ENCODE measurements at regions not wholly inside any gene's neighbourhood (a gene's known extent, or its start where the extent isn't known, plus 50 kb on each side); places are given as distances from the start of the nearest gene placed in this dataset.
"Not testable (repeated sequence)": the region's sequence is repeated elsewhere in the genome, so short reads cannot be mapped to it uniquely, and the experiment has no call there.

- TF ChIP-seq, protein P1, sequence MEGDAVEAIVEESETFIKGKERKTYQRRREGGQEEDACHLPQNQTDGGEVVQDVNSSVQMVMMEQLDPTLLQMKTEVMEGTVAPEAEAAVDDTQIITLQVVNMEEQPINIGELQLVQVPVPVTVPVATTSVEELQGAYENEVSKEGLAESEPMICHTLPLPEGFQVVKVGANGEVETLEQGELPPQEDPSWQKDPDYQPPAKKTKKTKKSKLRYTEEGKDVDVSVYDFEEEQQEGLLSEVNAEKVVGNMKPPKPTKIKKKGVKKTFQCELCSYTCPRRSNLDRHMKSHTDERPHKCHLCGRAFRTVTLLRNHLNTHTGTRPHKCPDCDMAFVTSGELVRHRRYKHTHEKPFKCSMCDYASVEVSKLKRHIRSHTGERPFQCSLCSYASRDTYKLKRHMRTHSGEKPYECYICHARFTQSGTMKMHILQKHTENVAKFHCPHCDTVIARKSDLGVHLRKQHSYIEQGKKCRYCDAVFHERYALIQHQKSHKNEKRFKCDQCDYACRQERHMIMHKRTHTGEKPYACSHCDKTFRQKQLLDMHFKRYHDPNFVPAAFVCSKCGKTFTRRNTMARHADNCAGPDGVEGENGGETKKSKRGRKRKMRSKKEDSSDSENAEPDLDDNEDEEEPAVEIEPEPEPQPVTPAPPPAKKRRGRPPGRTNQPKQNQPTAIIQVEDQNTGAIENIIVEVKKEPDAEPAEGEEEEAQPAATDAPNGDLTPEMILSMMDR (IDR thresholded peaks at IDR 0.05; ENCODE audit: borderline replicate concordance, insufficient read depth, low read depth, low read length), result no peak
Measured at GRCh38 chr6:51105357-51105756, 286.7 kb downstream of the TFAP2B start.

DNA sequence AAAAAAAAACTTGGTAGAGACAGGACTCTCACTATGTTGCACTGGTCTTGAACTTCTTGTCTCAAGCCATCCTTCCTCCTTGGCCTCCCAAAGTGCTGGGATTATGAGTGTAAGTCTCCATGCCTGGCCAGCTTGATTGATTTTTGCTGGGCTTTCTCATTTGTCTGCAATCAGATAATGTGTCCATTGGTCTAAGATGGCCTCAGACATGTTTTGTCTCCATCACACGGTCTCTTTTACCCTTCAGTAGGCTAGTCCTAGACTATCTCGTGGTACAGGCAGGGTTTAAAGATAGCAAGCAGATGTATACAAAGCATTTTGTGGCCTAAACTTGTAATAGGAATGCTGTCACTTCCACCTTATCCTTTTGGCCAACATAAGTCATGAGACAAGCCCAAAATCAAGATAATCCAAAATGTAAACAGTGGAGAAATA is 289.1 kb downstream of the TFAP2B start:
- H3K4me3 ChIP-seq (ENCODE audit: low read depth, low read length), result no peak overlapping the region
- TF ChIP-seq, protein P1 (IDR thresholded peaks at IDR 0.05; ENCODE audit: borderline replicate concordance, insufficient read depth, low read depth, low read length), result no peak

More at GRCh38 chr6:51105357-51105756, 286.7 kb downstream of the TFAP2B start:
- no peak overlapping the region for H3K4me3 ChIP-seq (ENCODE audit: low read depth, low read length)

DNA sequence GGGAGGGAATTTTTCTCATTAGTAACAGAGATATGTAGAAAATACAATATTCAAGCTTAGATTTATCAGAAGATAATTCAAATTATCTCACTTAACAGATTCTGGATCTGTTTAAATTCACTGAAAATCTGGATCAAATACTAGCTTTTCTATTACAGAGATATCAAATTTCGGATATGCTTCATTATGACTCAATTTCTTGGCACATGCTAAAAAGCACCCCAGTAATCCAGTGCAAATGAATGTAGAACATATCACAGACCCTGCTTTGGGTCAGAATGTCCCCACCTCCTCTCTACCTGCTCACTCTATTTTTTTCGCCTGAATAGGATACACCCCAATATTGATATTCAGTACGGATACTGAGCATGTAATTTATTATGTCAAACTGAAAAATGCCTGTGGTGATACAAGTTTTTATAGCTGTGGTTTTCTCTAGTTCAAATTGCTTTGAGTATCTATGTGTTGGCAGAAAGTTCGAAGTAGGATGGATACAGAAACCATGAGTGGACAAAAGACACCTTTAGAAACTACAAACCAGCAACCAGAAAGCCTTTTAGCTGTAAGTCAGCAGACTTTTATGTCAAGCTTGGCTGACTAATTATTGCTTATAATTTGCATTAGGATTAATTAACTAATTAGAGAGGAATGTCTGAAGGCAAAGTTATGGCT is 290.0 kb downstream of the TFAP2B start:
- H3K4me3 ChIP-seq (ENCODE audit: low read depth, low read length), result no peak overlapping the region
- TF ChIP-seq, protein P1 (IDR thresholded peaks at IDR 0.05; ENCODE audit: borderline replicate concordance, insufficient read depth, low read depth, low read length), result no peak

GRCh38 chr6:51112731-51113130 is 294.1 kb downstream of the TFAP2B start:
- H3K4me3 ChIP-seq (ENCODE audit: low read depth, low read length), result no peak overlapping the region
- TF ChIP-seq, protein P1 (IDR thresholded peaks at IDR 0.05; ENCODE audit: borderline replicate concordance, insufficient read depth, low read depth, low read length), result no peak

DNA sequence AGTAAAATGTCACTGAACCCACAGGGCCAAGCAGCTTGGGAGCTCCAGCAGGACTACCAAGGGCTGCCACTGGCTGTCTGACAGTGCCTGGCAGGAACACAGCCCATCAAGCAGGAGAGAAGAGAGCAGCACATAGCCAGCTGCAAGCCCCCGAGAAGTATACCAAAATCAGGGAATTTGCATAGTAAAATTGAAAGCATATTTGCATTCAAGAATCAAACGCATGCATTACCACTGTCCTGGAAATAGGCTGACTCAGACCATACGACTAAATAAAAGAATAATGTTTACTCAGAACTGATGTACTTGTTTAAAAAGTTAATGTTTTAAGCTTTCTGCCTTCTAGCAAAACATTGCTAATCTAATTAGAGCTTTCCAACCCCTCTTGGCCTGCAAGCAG is 298.1 kb downstream of the TFAP2B start:
- TF ChIP-seq, protein P1 (IDR thresholded peaks at IDR 0.05; ENCODE audit: borderline replicate concordance, insufficient read depth, low read depth, low read length), result no peak
- H3K4me3 ChIP-seq (ENCODE audit: low read depth, low read length), result no peak overlapping the region

DNA sequence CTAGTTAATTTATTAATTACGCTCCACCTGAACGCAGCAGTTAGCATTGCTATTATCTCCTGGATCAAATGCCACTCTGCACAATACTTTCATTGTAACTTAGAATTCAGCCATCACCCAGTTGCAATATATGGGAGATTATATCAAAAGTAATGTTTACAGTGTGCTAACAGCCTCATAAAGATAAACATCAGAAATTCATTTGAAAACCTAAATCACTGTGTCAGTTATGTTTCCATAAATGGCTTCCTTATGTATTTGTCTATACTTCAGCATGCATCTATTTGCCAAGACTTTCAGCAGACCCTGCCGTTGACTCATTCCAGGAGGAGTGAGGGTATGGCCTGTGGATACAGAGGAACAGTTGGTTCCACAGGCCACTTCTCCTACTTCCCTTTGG is 300.1 kb downstream of the TFAP2B start:
- TF ChIP-seq, protein P1 (IDR thresholded peaks at IDR 0.05; ENCODE audit: borderline replicate concordance, insufficient read depth, low read depth, low read length), result no peak
- H3K4me3 ChIP-seq (ENCODE audit: low read depth, low read length), result no peak overlapping the region

- TF ChIP-seq, protein P1 (IDR thresholded peaks at IDR 0.05; ENCODE audit: borderline replicate concordance, insufficient read depth, low read depth, low read length), result no peak
- H3K4me3 ChIP-seq (ENCODE audit: low read depth, low read length), result no peak overlapping the region
Measured at GRCh38 chr6:51120016-51120415, 301.3 kb downstream of the TFAP2B start.

DNA sequence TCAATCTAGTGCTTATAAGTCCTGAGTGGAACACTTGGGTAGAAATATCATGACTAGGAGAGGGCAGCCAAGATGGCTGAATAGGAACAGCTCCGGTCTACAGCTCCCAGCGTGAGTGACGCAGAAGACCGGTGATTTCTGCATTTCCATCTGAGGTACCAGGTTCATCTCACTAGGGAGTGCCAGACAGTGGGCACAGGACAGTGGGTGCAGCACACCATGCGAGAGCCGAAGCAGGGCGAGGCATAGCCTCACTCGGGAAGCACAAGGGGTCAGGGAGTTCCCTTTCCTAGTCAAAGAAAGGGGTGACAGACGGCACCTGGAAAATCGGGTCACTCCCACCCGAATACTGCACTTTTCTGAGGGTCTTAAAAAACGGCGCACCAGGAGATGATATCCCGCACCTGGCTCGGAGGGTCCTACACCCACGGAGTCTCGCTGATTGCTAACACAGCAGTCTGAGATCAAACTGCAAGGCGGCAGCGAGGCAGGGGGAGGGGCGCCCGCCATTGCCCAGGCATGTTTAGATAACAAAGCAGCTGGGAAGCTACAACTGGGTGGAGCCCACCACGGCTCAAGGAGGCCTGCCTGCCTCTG is 302.8 kb downstream of the TFAP2B start:
- H3K4me3 ChIP-seq (ENCODE audit: low read depth, low read length), result not testable (repeated sequence)

Data from GM12875 (cell line).